HL-60 (cell line): ENCODE measurements at regions not wholly inside any gene's neighbourhood (a gene's known extent, or its start where the extent isn't known, plus 50 kb on each side); places are given as distances from the start of the nearest gene placed in this dataset.

Source experiments
- DNase-seq, 2 experiments: peaks; one replicate each; pipeline ENCODE4 v3.0.0-alpha.2; 2010 to 2020; ENCODE audit warnings: low read depth in 1 of 2, low spot score in 1 of 2
- H3K27ac ChIP-seq: fragments of 250-450 bp; sonication (Bioruptor Pico); replicated peaks from 2 replicates; pipeline ENCODE4 v1.5.1; 2020; ENCODE audit warnings: mild to moderate bottlenecking, moderate library complexity
- H3K27me3 ChIP-seq: fragments of 250-450 bp; sonication (Bioruptor Pico); 2 replicates; pipeline ENCODE4 v1.5.1; 2021; ENCODE audit warnings: mild to moderate bottlenecking, moderate library complexity; ENCODE audit not compliant: insufficient read depth, poor library complexity, severe bottlenecking
- H3K4me3 ChIP-seq: replicated peaks from 2 replicates; pipeline ENCODE4 v1.5.1; 2011; ENCODE audit warnings: mild to moderate bottlenecking, control low read depth, low read length; ENCODE audit not compliant: insufficient read depth
- CTCF ChIP-seq: IDR thresholded peaks from one replicate; pipeline ENCODE4 v1.5.1; 2011; ENCODE audit warnings: low read length, control low read depth, inconsistent platforms; ENCODE audit not compliant: insufficient read depth
- GABPA ChIP-seq: IDR thresholded peaks from 2 replicates; pipeline ENCODE4 v1.6.1; 2012; ENCODE audit warnings: low read depth
- POLR2AphosphoS5 ChIP-seq: IDR thresholded peaks from 2 replicates; pipeline ENCODE4 v1.6.1; 2012; ENCODE audit warnings: low read depth
- REST ChIP-seq: IDR thresholded peaks from 2 replicates; pipeline ENCODE4 v1.6.1; 2012; ENCODE audit warnings: low read depth; ENCODE audit not compliant: insufficient replicate concordance
- SPI1 ChIP-seq: IDR thresholded peaks from 2 replicates; pipeline ENCODE4 v1.6.1; 2012; ENCODE audit warnings: low read depth, mild to moderate bottlenecking, borderline replicate concordance

- no peak for DNase-seq
- Histone ChIP-seq H3K27ac (no peak overlapping the region), H3K4me3 (no peak overlapping the region), H3K27me3 (no peaks in the 10 kb centered on the region)
- TF ChIP-seq REST (no peak), SPI1 (no peak), POLR2AphosphoS5 (no peak), CTCF (no peak), GABPA (no peak)
Measured at GRCh38 chr7:80014511-80014910, 120.1 kb upstream of the GNAI1 start.

- TF ChIP-seq SPI1 (no peak), REST (no peak), POLR2AphosphoS5 (no peak), CTCF (no peak), GABPA (no peak)
- DNase-seq: no peak
- H3K27me3 ChIP-seq: no peaks in the 10 kb centered on the region
- no peak overlapping the region for H3K4me3 ChIP-seq
- H3K27ac ChIP-seq: no peak overlapping the region
Measured at GRCh38 chr7:80008039-80008438, 126.6 kb upstream of the GNAI1 start.

- no peak overlapping the region for H3K4me3 ChIP-seq
- no peaks in the 10 kb centered on the region for H3K27me3 ChIP-seq
- TF ChIP-seq REST (no peak), SPI1 (no peak), GABPA (no peak), CTCF (no peak), POLR2AphosphoS5 (no peak)
- H3K27ac ChIP-seq: no peak overlapping the region
- no peak for DNase-seq
Measured at GRCh38 chr7:80002865-80003264, 131.8 kb upstream of the GNAI1 start.
